ENCODE measurements at regions not wholly inside any gene's neighbourhood (a gene's known extent, or its start where the extent isn't known, plus 50 kb on each side); places are given as distances from the start of the nearest gene placed in this dataset.

DNA sequence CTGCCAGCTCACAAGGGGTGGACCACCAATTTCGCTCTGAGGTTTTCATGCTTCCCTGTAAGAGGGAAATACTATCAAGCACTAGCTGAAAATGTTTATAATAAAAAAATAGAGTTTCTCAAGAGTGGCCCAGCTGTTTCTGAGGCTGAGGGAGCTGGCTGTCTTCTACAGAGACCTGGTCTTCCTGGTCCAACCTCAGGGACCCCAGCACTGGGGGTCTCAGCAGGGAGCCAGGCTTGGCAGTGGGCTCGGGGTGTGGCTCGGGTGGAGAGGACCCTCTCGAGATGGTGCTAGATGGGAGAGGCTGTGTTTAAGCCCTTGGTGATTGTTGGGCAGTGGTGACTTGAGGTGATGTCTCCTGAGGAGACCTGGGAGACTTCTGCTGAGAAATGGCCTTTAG is 87.3 kb upstream of the SHH start:
- no peak for DNase-seq

DNA sequence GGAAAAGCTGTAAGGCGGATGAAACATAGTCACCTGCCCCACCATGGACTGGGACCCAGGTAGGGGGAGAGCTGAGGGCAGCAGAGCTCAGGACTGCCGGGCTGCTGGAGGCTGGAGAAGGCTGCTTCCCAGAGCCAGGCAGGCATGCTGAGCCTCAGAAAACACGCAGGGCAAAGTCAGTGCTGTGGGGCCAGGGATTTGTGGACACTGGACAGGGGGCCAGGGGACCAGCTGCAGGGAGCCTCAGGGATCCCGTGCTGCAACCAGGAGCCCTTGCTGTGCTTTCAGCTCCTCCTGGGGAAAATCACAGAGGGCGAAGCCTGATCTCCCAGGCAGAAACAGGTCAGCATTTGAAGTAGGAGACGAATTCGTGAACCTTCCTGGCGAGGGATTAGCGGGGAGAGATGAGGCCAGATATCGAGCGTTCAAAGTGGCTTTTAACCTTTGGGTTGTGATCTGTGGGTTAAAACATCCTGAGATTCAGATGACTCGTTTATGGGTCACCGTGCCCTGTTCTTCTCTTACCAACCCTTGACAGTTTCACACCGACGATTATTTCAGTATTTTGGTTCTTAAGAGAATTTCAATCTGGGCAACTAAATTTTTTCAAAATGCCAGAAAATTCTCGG is 85.6 kb upstream of the SHH start:
- no peak for DNase-seq

DNA sequence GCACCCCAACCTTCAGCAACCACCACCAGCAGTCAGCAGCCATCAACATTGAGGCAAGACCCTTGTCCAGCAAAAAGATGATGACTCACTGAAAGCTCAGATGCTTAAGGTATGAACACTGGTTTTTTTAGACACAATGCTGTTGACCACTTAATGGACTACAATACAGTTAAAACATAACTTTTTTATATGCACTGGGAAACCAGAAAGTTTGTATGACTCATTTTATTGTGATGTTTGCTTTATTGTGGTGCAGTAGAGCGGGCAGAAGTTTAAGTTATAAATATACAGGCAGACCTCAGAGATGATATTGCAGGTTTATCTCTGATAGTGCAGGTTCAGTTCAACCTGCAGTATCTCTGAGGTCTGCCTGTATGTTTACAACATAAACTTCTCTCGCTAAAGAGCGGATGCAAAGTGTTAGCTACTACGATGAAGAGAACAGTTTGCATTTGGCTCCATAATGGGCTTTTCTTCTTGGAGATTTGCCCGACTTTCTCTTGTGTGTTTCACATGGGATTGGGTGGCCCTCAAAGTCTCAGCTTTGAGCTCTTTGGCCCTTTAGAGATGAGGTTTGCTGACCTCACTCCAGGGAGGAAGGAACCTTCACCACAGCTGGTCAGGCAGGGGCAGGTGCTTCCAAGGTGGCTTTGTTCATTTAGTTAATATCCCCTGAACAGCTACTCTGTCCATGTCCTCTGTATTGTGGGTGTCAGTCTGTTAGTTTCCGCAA is 84.4 kb upstream of the SHH start:
- no peak for DNase-seq

DNA sequence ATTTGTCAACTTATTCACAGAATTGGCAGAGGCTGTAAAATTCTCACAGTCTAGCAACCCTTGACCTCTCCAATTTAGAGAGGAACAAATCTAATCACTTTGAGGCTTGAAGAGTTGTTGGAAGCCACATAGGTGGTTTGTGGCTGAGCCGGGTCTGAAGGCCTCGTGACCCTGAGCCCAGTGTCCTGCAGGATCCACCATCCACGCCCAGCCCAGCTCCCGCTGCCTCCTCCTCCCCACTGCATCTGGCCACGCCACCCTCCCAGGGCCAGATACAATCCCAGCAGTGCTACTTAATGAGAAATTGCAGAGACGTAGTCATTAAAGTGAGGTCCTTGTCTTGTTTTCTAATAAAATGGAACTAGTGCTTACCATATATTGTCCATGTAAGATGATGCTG is 81.4 kb upstream of the SHH start:
- no peak for DNase-seq

DNA sequence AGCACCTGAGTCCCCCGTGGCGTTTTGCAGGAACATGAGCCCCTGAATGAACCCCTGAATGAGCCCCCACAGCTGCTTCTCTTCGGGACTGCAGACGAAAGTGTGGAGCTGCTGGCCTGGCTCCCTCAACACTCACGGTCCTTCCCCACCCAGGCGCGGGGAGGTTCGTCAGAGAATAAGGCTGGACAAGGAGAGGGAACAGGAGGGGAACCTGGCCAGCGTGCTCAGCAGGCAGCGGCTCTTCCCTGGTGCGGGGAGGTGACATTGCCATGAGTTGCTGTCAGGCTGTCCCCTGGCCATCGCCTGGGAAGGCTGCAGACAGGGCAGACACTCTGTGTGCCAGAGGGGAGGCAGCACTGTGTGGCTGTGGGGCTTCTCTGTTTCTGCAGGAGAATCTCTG is 80.9 kb upstream of the SHH start:
- DNase-seq: no peak

DNA sequence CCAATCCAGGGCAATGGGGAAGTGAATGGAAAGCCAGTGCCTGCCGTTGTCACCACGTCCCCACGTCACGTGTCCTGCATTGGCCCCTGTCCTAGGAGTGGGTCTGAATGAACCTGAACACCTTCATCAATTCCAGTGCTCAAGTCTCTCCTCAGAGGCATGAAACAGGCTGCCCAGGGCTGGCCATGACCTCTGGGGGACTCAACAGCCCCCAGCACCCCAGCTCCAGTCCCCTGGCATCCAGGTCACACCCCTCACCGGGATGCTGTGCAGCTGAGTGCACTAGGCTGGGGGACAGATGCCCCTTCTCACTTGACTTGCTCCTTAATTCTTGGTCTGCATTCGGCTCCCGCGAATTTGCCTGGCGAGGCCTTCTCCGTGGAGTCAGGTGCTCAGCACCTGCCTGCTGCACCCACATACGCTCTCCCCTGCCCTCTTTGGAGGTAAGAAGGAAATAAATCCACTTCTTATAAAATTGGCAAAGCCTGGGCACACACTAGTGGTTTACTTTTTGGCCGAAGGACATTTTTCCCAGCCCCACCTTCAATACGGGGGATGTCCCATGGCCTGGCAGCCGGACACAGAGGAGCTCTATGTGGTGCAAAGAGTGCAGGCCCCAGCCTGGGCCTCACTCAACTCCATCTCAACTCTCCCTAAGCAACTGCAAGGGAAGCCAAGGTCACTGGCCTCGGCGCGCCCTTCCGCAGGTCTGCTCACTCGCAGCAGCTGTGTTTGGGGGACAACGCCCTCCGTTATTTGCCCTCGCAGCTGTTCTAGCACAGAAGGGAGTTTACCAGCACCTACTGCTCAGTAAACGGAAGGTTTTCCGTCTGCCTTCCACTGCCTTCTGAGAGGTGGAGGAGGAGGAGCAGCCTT is 77.6 kb upstream of the SHH start:
- DNase-seq: no peak

DNA sequence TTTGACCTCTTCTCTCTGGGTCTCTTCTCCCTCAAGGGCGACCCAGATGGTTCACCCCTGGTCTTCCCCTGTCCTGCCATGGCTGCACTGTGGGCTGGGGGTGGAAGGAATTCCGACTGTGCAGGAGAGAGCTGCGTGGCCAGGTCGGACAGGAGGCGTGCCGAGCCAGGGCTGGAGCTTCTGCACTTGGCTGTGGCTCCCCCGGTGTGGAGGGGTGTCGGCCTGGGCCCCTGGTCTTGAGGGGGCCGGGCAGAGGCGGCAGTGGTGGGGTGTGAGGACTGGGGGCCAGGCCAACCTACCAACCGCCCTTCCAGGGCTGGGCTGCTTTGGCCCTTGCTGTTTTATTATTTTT is 74.9 kb upstream of the SHH start:
- no peak for DNase-seq

DNA sequence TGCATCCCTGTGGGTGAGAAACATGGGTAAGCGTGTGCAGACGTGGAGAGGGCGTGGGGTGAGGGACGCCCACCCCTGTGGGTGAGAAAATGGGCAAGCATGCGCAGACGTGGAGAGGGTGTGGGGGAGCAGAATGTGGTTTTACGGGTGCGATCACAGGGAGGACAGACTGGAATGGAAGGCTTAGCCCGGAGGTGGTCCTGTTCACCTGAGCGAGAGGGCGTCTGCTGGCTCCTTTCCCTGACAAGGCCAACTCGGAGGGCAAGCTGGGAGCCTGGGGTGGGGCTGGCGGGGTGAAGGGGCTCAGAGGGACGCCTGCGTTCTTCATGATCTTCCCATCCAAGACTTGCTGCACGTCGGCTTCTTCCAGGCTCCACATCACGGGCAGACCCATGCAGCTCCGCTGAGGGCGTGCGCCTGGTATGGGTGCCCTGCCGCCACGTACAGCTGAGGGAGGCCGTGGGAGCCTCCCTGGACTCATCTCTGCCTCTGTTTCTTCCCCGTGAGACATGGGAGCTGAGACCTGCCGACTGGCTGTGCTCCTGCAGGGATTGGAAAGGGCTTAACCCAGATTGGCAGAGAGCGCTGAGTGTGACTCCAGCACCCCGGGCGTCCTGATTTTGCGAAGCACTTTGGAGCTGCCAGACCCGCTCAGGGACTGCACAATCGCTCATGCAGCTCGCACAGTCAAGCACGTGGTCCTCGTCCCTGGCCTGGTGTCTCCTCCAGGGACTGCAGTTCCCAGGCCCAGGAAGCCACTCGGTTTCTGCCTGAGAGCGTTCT is 74.3 kb upstream of the SHH start:
- DNase-seq: no peak

DNA sequence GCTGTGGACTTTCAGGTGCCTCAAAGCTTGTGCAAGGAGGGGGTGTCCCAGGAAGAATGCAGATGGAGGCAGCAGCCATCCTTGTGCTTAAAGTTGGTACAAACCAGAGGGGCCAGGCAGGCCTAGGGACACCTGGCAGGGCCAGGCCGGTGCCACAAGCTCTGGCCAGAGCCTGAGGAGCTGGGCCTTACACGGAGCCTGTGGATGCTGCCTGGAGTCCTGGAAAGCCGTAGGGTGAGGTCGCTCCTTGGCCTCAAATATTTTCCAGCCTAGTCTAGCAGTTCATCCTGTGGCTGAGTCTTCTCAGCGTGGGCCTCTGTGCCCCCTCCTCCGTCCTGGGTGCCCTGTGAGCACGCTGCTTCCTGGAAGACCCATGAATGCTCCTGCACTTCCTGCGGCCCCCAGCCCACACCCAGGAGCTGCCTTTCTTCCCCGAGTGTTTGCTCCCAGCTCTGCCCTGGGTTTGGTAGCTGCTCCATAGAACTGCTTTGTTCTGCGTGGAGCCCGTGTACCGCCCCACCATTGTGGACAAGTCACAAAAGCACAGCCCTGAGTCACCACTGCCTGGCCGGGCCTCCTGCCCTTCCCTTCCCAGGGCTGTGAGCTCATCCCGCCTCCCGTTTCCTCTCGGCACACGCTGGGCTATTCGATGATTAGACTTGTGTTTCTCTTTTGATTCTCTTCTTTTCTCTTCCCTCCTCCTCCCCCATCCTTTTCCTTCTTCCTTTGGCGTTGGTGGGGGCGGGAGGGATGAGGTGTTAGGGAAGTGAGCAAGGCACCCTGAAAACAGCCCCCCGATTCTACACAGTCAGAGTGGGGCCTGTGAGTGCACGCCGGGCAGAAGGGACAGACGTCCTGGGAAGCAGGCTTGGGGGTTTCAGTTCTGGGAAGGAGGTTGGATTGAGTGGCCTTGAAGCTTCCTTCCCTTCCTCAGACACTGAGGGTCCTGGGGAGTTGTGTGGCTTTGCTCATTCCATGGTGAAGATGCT is 73.2 kb upstream of the SHH start:
- no peak for DNase-seq

DNA sequence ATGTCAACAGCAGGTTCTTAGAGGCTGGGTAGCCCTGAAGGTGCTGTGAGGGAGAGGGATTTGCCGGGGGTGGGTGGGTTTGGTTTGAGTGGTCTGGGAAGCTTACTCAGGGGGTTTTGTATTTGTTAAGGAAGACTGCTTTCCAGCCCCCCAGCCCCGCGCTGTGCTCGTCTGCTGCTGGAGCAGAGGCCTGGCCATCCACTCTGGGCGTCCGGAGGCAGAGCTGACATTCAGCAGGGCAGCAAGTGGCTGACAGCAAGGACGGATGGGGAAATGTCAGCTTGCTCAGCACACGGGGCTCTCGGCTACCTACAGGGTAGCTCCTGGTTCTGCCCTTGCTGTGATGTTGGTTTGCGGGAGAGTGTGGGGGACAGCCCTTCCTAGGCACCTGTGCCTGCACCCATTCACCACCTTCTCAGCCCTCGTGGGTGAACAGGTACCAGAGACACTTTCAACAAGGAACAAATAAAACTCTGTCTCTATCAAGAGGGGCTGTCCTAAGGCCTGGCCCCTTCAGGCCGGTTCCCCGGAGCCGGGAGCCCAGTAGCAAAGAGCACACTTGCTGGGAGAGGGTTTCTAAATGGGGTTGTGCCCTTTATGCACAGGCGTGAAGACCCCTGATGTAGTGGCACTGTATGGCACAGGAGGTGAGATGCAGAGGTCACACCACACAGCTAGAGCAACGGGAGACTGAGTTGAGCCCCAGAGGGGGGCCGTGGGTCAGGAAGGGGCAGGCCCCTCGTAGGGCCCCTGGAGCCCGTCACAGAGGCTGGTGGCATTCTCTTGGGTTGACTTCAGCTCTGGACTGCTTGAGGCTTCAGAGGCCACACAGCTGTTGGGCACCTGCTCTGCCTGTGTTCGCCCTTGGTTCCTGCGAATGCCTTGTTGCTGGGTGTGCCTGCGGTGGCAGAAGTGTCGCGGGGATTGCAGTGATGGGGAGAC is 72.2 kb upstream of the SHH start:
- DNase-seq: no peak

DNA sequence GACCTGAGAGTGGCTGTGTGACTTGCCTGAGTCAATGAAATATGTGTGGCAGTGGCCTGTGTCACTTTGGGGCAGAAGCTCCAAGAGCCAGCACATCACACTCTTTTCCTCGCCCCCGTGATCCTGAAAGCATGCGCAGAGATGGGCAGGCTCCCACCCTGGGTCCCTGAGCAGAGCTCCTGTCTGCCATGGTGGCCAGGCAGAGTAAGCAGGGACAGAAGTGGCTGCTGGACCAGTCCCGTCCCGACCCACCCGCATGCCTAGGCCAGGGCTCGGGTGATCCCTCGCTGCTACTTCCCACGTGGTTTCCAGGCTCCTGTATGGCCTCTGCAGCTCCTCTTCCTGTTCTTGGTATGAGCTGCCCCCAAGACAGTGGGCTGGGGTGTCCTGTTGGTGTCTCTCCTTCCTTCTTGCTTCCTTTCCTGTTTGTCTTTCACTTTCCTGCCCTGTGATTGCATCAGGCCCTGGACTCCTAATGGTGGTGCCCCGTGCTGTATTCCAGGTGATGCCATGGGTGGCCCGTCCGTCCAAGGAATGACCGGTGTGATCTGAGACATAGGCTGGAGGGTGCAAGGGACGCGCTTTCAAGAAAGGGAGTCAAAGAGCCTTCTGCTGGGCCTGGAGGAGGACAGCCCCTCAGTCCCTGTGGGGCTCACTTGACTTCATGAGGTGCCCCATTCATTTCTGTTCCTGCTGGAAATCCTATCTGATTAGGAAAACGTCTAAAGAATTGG is 71.4 kb upstream of the SHH start:
- DNase-seq: no peak

DNA sequence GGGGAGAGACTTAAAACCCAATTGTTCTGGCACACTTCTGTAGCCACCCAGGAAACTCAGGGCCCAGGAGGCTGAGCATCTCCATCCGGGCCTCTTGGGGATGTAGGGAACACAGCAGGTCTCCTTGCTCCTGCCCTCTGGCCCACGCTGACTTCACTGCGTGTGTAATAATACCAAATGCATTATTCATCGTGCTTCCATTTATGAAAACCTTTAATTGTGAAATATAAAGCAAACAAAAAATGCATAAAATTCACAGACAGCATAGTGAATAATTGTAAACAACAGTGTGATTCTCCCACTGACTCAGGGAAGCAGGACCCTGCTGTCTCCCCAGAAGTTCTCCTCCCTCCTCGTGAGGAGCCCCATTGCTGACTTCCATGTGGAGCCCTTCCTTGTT is 70.3 kb upstream of the SHH start:
- DNase-seq: no peak

DNA sequence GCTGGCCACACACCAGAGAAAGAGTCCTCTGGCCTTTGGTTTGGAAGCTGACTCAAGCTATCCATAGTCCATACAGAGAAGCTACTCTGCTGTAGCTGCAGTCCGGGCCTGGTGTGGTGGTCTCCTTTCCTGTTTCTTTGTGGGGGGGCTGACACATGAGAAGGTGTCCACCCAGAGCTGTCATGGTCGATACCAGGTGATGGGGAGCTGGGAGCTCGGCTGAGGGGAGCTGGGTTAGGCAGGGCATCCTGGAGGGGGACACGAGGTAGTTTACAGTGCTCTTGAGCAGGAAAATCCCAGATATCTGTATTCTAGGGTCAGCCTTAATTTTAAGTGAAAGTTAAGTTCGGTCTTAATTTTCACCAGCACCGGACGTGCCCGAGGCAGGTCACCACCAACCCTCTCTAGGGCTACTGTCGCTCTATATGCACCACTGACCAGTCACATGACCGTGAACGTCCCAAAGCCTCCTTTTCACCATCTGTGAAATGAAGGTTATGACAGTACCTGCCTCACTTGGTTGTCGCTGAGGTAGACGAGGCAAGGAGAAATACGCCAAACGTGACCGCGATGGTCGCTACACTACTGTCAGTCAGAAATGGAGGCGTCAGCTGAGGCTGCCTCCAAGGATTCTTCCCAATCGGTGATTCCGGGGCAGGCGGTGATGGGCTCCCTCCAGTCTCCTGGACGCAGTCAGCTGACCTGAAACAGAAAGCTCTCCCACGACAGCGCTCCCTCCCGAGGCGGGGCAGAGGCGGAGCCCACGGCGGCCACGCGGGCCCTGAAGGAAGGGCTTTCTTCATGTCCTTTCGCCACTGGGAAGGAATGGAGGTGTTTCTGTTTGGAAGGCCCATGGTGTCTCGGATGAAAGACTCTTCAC is 69.4 kb upstream of the SHH start:
- no peak for DNase-seq

DNA sequence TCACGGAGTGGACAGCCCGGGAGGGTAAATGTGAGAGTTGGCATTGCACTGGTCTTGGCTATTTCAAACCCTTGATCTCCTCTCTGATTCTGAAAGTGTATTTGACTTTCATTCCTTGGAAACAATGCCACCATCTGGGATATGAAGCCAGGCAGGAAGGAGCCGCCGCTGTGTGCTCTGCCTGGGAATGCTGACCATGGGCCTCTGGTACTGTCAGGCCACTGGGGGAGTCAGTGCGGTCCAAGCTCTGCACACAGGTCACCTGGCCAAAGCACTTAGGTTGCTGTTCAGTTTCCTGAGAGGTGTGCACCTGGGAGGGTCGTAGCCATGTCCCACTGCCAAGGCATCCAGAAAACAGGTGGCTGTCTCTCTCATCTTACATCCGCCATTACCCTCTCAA is 68.5 kb upstream of the SHH start:
- DNase-seq: no peak

DNA sequence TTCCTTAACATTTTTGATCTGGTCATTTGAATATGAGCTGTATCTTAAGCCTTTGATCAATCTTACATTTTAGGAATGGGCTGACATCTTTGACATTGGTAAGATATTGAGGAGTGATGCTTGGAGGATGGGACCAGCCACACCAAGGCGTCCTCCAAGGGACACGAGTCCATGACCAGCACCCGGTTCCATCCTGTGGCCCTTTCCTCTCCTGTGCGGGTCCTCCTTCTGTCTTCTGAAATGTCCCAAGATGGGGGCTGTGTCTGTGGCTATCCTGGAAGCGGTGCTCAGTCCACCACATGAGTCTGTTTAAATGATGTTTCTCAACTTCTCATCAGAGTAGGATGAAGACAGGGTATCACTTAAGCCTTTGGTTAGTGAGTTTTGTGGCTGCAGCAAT is 67.3 kb upstream of the SHH start:
- no peak for DNase-seq

DNA sequence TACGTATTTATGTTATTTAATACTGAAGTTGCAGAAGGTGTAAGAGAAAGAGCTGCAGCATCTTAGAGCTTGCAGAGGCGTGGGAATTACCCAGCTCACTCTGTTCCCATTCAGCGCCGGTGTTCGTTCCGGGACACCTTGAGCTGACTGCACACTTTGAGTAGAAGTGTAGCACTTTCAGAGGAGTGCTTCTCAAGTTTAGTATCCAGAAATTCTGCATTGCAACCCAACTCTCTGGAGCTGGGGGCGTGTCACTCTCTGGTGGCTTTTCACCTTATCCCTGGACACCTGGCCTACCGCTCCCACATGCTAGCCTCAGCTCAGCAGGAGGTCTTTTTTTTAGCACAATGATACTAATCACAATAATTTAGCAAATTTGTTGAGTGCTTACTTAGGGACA is 66.4 kb upstream of the SHH start:
- DNase-seq: no peak

DNA sequence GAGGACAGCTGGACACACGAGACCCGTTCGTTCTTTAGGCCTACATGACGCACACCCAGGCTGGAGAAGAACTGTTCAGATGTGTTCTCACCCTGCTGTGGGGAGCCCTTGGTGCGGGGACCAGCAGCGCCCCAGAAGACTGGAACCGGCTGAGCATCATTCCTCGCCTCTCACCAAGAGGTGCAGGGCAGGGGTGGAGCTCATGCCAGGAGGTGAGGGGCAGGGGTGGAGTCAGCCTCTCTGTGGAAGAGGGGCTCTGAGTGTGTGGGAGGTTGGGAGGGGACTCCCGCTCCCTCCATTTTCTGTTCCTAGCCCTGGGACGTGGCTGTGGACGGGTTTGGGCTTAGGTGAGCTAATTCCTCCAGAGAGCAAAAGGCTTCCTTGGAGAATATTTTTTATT is 66.0 kb upstream of the SHH start:
- DNase-seq: no peak

DNA sequence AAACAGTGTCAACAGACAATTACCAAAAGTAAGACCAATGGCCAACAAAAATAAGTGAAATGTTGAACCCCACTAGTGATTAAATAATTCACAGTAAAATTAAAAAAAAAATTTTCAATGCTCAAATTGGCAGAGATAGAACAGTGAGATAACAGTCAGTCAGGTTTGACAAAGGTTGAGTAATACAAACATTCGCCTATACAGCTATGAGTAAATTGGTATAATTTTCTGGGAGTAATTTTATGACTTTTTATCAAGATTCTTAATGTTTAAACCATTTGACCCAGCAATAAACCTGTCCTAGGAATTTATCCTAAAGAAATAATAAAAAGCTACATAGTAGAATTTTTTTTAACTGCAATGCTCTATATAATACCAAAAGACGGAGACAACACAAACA is 64.9 kb upstream of the SHH start:
- no peak for DNase-seq

DNA sequence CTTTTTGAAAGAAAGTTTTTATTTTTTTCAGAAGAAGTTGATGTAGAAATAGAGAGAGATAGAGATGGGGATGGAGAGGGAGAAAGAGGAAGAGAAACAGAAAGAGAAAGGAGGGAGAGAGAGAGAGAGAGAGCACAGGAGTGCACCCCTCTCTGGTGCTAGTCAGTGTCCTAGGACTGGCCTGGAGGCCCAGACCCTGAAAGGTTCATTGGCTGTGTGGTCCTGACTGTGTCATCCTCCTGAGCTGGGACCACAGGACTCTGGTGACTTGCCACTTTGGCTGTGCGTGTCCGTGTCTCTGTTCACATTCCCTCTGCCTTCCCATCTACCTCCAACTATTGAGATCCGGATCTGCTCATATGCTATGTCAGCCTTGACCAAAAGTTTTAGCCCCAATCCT is 62.1 kb upstream of the SHH start:
- no peak for DNase-seq

All from NCI-H524 treated with DMSO at 0.1 percent for 48 hours (cell line).